IMR-90 (cell line): ENCODE measurements at regions not wholly inside any gene's neighbourhood (a gene's known extent, or its start where the extent isn't known, plus 50 kb on each side); places are given as distances from the start of the nearest gene placed in this dataset.

ENCODE experiments used
- BHLHE40 ChIP-seq: fragments of 150-350 bp; IDR thresholded peaks from 2 replicates; pipeline ENCODE4 v1.6.1; 2016; ENCODE audit warnings: mild to moderate bottlenecking, low read depth, low read length
- MAZ ChIP-seq: IDR thresholded peaks from 2 replicates; pipeline ENCODE4 v1.6.1; 2012; ENCODE audit warnings: low read depth, mild to moderate bottlenecking, low read length, improper control_type of control experiment, moderate library complexity, borderline replicate concordance
- NFE2L2 ChIP-seq: fragments of 150-350 bp; IDR thresholded peaks from 2 replicates; pipeline ENCODE4 v1.6.1; 2016; ENCODE audit warnings: low read depth, mild to moderate bottlenecking, low read length
- POLR2A ChIP-seq: IDR thresholded peaks from 2 replicates; pipeline ENCODE4 v1.6.1; 2012; ENCODE audit warnings: mild to moderate bottlenecking, low read depth, low read length
- RAD21 ChIP-seq: IDR thresholded peaks from 2 replicates; pipeline ENCODE4 v1.6.1; 2012; ENCODE audit warnings: low read length, improper control_type of control experiment
- TF ChIP-seq, protein P1 (sequence below): conservative IDR thresholded peaks from 2 replicates; pipeline ENCODE4 v1.5.1; 2012; ENCODE audit warnings: mild to moderate bottlenecking, low read depth, low read length, improper control_type of control experiment
- TF ChIP-seq, protein P2 (sequence below): fragments of 150-350 bp; IDR thresholded peaks from 2 replicates; pipeline ENCODE4 v1.6.1; 2016; ENCODE audit warnings: low read depth, mild to moderate bottlenecking, low read length, moderate library complexity, borderline replicate concordance
- TF ChIP-seq, protein P3 (sequence below): fragments of 150-350 bp; IDR thresholded peaks from 2 replicates; pipeline ENCODE4 v1.6.1; 2017; ENCODE audit warnings: mild to moderate bottlenecking, antibody characterized with exemption, low read length, low read depth

DNA sequence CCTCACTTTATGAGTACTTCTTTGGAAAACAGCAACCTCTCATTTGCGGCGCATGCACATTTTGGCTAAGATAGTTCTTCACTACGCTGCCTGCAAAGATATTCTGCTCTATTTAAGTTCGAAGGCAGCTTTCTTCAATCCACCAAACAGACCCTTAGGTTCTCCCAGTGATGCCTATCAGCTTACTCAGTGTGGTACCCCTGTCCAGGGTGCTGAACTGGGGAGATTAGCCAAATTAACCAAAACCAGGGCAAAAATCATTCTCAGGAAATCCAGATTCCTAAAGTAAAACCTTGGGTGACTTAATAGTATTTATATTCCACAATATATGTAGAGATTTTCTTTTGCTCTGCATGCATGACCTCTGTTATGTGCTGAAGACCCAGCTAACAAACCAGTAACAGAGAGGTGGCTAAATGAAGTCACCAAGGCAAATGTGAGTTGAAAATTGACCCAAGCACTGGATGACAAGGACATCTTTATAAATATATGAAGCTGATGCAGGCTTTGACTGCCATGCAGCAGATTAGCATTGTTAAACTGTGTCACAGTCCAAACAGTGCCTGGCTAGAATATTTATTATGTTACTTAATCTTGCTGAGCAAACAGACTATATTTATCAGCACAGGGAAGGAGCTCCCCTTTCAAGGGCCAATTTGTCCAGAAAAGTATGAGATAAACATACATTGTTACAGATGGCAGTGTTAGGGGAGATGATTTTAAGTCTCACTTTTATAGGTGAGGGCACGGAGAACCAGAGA is 418.2 kb downstream of the STIM2 start:
- TF ChIP-seq BHLHE40 (no peak), NFE2L2 (no peak), POLR2A (no peak), MAZ (no peak), RAD21 (no peak)
- TF ChIP-seq, protein P1, sequence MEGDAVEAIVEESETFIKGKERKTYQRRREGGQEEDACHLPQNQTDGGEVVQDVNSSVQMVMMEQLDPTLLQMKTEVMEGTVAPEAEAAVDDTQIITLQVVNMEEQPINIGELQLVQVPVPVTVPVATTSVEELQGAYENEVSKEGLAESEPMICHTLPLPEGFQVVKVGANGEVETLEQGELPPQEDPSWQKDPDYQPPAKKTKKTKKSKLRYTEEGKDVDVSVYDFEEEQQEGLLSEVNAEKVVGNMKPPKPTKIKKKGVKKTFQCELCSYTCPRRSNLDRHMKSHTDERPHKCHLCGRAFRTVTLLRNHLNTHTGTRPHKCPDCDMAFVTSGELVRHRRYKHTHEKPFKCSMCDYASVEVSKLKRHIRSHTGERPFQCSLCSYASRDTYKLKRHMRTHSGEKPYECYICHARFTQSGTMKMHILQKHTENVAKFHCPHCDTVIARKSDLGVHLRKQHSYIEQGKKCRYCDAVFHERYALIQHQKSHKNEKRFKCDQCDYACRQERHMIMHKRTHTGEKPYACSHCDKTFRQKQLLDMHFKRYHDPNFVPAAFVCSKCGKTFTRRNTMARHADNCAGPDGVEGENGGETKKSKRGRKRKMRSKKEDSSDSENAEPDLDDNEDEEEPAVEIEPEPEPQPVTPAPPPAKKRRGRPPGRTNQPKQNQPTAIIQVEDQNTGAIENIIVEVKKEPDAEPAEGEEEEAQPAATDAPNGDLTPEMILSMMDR, result no peak
- TF ChIP-seq, protein P2, sequence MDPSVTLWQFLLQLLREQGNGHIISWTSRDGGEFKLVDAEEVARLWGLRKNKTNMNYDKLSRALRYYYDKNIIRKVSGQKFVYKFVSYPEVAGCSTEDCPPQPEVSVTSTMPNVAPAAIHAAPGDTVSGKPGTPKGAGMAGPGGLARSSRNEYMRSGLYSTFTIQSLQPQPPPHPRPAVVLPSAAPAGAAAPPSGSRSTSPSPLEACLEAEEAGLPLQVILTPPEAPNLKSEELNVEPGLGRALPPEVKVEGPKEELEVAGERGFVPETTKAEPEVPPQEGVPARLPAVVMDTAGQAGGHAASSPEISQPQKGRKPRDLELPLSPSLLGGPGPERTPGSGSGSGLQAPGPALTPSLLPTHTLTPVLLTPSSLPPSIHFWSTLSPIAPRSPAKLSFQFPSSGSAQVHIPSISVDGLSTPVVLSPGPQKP, result no peak
- TF ChIP-seq, protein P3, sequence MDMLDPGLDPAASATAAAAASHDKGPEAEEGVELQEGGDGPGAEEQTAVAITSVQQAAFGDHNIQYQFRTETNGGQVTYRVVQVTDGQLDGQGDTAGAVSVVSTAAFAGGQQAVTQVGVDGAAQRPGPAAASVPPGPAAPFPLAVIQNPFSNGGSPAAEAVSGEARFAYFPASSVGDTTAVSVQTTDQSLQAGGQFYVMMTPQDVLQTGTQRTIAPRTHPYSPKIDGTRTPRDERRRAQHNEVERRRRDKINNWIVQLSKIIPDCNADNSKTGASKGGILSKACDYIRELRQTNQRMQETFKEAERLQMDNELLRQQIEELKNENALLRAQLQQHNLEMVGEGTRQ, result no peak
